ENCODE measurements at regions not wholly inside any gene's neighbourhood (a gene's known extent, or its start where the extent isn't known, plus 50 kb on each side); places are given as distances from the start of the nearest gene placed in this dataset.

DNA sequence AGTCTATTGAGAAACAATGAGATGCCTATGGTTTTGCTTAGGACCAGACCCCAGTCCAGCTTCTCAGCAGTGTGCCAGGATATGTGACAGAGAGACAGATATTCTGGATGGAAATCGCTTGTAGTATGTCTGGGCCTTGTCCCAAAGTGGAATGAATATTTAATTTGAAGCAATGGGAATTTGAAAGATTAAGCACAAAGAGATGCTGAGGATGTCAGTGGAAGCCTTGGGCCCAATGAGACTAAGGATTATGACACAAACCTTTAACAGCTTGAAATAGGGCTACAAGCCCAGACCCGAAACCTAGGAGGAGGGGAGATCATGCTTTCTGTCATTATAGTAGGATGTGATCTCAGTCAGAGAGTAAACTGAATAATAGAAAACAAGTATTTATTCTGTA lies 459.2 kb downstream of the FAT4 start:
- 100% methylated on average over 2 of the region's 2 CpGs for WGBS (ENCODE audit: insufficient coverage)
- ChIA-PET POLR2A (no interaction called here), CTCF (no interaction called here)
- peaks cover 4% of the 10 kb centered on the region for H3K9me3 Mint-ChIP-seq (ENCODE audit: insufficient read depth)
- DNase-seq (no peak), ATAC-seq (ENCODE audit: low read depth) (no peak)
- no peak overlapping the region for H3K9ac ChIP-seq (ENCODE audit: low read length)
- no peaks in the 10 kb centered on the region for H4K20me1 ChIP-seq (ENCODE audit: control insufficient read depth, insufficient read depth, low read length, poor library complexity, severe bottlenecking)
- H3K4me3 ChIP-seq (ENCODE audit: control extremely low read depth in 1 of 5, extremely low read depth in 1 of 5, insufficient read depth in 1 of 5, low read depth in 2 of 5, low read length in 4 of 5), result no peak overlapping the region
- TF ChIP-seq CTCF (IDR thresholded peaks at IDR 0.05) (no peak), EZH2 (IDR thresholded peaks at IDR 0.05; ENCODE audit: borderline replicate concordance, insufficient read depth, low read depth, low read length, poor library complexity, severe bottlenecking) (no peak)
- no peak overlapping the region for H3K4me3 Mint-ChIP-seq
- intact Hi-C loops (cut with micrococcal nuclease), result no loop called here
- H3K9me3 ChIP-seq (ENCODE audit: control extremely low read depth in 1 of 3, control insufficient read depth in 2 of 3, insufficient read depth in 1 of 3, low read length in 2 of 3), result peaks cover 0 to 8% (median 0%) of the 10 kb centered on the region in 3 donors
- H3K27me3 ChIP-seq (replicated peaks in 1 of 4; ENCODE audit: control extremely low read depth in 1 of 4, control insufficient read depth in 3 of 4, insufficient read depth in 4 of 4, low read length in 3 of 4), result no peaks in the 10 kb centered on the region
- no peaks in the 10 kb centered on the region for H3K4me1 ChIP-seq (ENCODE audit: control insufficient read depth in 2 of 2, insufficient read depth in 2 of 2, low read length in 2 of 2)
- no peak overlapping the region for H3K4me2 ChIP-seq (replicated peaks; ENCODE audit: low read depth, low read length, poor library complexity, severe bottlenecking)
- no peaks in the 10 kb centered on the region for H3K4me1 Mint-ChIP-seq
- H2AFZ ChIP-seq (ENCODE audit: insufficient read depth, low read depth, low read length, poor library complexity, severe bottlenecking), result no peak overlapping the region
- no peaks in the 10 kb centered on the region for H3K27me3 Mint-ChIP-seq
- no peaks in the 10 kb centered on the region for H3K79me2 ChIP-seq (ENCODE audit: control insufficient read depth, insufficient read depth, low read length)
- H3K36me3 ChIP-seq (replicated peaks in 1 of 2; ENCODE audit: control extremely low read depth in 1 of 2, control insufficient read depth in 1 of 2, extremely low read depth in 1 of 2, insufficient read depth in 2 of 2, low read length in 1 of 2), result no peaks in the 10 kb centered on the region
- no peak overlapping the region for H3K27ac Mint-ChIP-seq
- H3K27ac ChIP-seq (ENCODE audit: low read length in 2 of 2), result no peak overlapping the region

GRCh38 chr4:125776146-125776545 lies 461.4 kb downstream of the FAT4 start:
- TF ChIP-seq EZH2 (IDR thresholded peaks at IDR 0.05; ENCODE audit: borderline replicate concordance, insufficient read depth, low read depth, low read length, poor library complexity, severe bottlenecking) (no peak), CTCF (IDR thresholded peaks at IDR 0.05) (no peak)
- peaks cover 4% of the 10 kb centered on the region for H3K9me3 Mint-ChIP-seq (ENCODE audit: insufficient read depth)
- intact Hi-C loops (cut with micrococcal nuclease), result no loop called here
- Histone ChIP-seq H3K9me3 (ENCODE audit: control extremely low read depth in 1 of 3, control insufficient read depth in 2 of 3, insufficient read depth in 1 of 3, low read length in 2 of 3) (peaks cover 0 to 8% (median 0%) of the 10 kb centered on the region in 3 donors), H3K9ac (ENCODE audit: low read length) (no peak overlapping the region), H3K4me2 (replicated peaks; ENCODE audit: low read depth, low read length, poor library complexity, severe bottlenecking) (no peak overlapping the region), H3K79me2 (ENCODE audit: control insufficient read depth, insufficient read depth, low read length) (no peaks in the 10 kb centered on the region), H3K4me3 (ENCODE audit: control extremely low read depth in 1 of 5, extremely low read depth in 1 of 5, insufficient read depth in 1 of 5, low read depth in 2 of 5, low read length in 4 of 5) (no peak overlapping the region), H2AFZ (ENCODE audit: insufficient read depth, low read depth, low read length, poor library complexity, severe bottlenecking) (no peak overlapping the region), H3K36me3 (replicated peaks in 1 of 2; ENCODE audit: control extremely low read depth in 1 of 2, control insufficient read depth in 1 of 2, extremely low read depth in 1 of 2, insufficient read depth in 2 of 2, low read length in 1 of 2) (no peaks in the 10 kb centered on the region), H3K27me3 (replicated peaks in 1 of 4; ENCODE audit: control extremely low read depth in 1 of 4, control insufficient read depth in 3 of 4, insufficient read depth in 4 of 4, low read length in 3 of 4) (no peaks in the 10 kb centered on the region), H4K20me1 (ENCODE audit: control insufficient read depth, insufficient read depth, low read length, poor library complexity, severe bottlenecking) (no peaks in the 10 kb centered on the region), H3K27ac (ENCODE audit: low read length in 2 of 2) (no peak overlapping the region), H3K4me1 (ENCODE audit: control insufficient read depth in 2 of 2, insufficient read depth in 2 of 2, low read length in 2 of 2) (no peaks in the 10 kb centered on the region)
- ChIA-PET CTCF (no interaction called here), POLR2A (no interaction called here)
- no peak overlapping the region for H3K4me3 Mint-ChIP-seq
- 65% methylated on average over 4 of the region's 4 CpGs for WGBS (ENCODE audit: insufficient coverage)
- no peaks in the 10 kb centered on the region for H3K4me1 Mint-ChIP-seq
- ATAC-seq (ENCODE audit: low read depth) (no peak), DNase-seq (no peak)
- H3K27me3 Mint-ChIP-seq, result no peaks in the 10 kb centered on the region
- H3K27ac Mint-ChIP-seq, result no peak overlapping the region

All from B cell (primary cell).